BE2C (cell line): ENCODE measurements at regions not wholly inside any gene's neighbourhood (a gene's known extent, or its start where the extent isn't known, plus 50 kb on each side); places are given as distances from the start of the nearest gene placed in this dataset.

Experiments used
- DNase-seq: peaks from one replicate; pipeline ENCODE4 v3.0.0-alpha.2; 2020
- H3K27me3 ChIP-seq: fragments of 250-450 bp; sonication (Bioruptor Pico); 2 replicates; pipeline ENCODE4 v1.5.1; 2020; ENCODE audit warnings: mild to moderate bottlenecking
- H3K36me3 ChIP-seq: fragments of 250-450 bp; sonication (Bioruptor Pico); 2 replicates; pipeline ENCODE4 v1.5.1; 2020; ENCODE audit warnings: mild to moderate bottlenecking
- H3K4me1 ChIP-seq: fragments of 250-450 bp; sonication (Bioruptor Pico); 2 replicates; pipeline ENCODE4 v1.5.1; 2020
- H3K4me3 ChIP-seq: 2 replicates; pipeline ENCODE4 v1.5.1; 2011; ENCODE audit warnings: low read depth, low read length
- H3K9me3 ChIP-seq: fragments of 250-450 bp; sonication (Bioruptor Pico); 2 replicates; pipeline ENCODE4 v1.5.1; 2020
- CTCF ChIP-seq: IDR thresholded peaks from 2 replicates; pipeline ENCODE4 v1.5.1; 2012; ENCODE audit warnings: mild to moderate bottlenecking, low read depth, low read length

GRCh38 chr5:42930934-42931333, 109.2 kb downstream of the ANXA2R start:
- Histone ChIP-seq H3K36me3 (no peaks in the 10 kb centered on the region), H3K4me3 (no peak overlapping the region), H3K27me3 (peaks cover 19% of the 10 kb centered on the region), H3K9me3 (no peaks in the 10 kb centered on the region), H3K4me1 (no peaks in the 10 kb centered on the region)
- TF ChIP-seq CTCF, result no peak
- no peak for DNase-seq

GRCh38 chr5:42929871-42930270, 110.2 kb downstream of the ANXA2R start:
- no peak overlapping the region for H3K4me3 ChIP-seq
- no peaks in the 10 kb centered on the region for H3K4me1 ChIP-seq
- DNase-seq, result no peak
- TF ChIP-seq CTCF, result no peak
- no peaks in the 10 kb centered on the region for H3K9me3 ChIP-seq
- H3K27me3 ChIP-seq, result peaks cover 25% of the 10 kb centered on the region
- no peaks in the 10 kb centered on the region for H3K36me3 ChIP-seq

- Histone ChIP-seq H3K36me3 (no peaks in the 10 kb centered on the region), H3K4me1 (no peaks in the 10 kb centered on the region), H3K9me3 (no peaks in the 10 kb centered on the region), H3K4me3 (no peak overlapping the region), H3K27me3 (peaks cover 47% of the 10 kb centered on the region)
- DNase-seq, result no peak
- no peak for TF ChIP-seq CTCF
These were observed 112.4 kb downstream of the ANXA2R start for GRCh38 chr5:42927730-42928129.

- no peak overlapping the region for H3K4me3 ChIP-seq
- no peak for TF ChIP-seq CTCF
- H3K9me3 ChIP-seq, result no peaks in the 10 kb centered on the region
- H3K36me3 ChIP-seq, result no peaks in the 10 kb centered on the region
- peaks cover 60% of the 10 kb centered on the region for H3K27me3 ChIP-seq
- no peaks in the 10 kb centered on the region for H3K4me1 ChIP-seq
- DNase-seq, result no peak
These were observed 113.0 kb upstream of the SELENOP start for GRCh38 chr5:42924686-42925085.

GRCh38 chr5:42924226-42924625, 112.5 kb upstream of the SELENOP start:
- no peaks in the 10 kb centered on the region for H3K36me3 ChIP-seq
- H3K4me1 ChIP-seq, result no peaks in the 10 kb centered on the region
- peaks cover 60% of the 10 kb centered on the region for H3K27me3 ChIP-seq
- TF ChIP-seq CTCF, result no peak
- H3K9me3 ChIP-seq, result no peaks in the 10 kb centered on the region
- no peak for DNase-seq
- no peak overlapping the region for H3K4me3 ChIP-seq

- Histone ChIP-seq H3K9me3 (no peaks in the 10 kb centered on the region), H3K36me3 (no peaks in the 10 kb centered on the region), H3K4me3 (no peak overlapping the region), H3K27me3 (peaks cover 60% of the 10 kb centered on the region), H3K4me1 (no peaks in the 10 kb centered on the region)
- TF ChIP-seq CTCF, result no peak
- DNase-seq, result no peak
These were observed 112.0 kb upstream of the SELENOP start for GRCh38 chr5:42923710-42924109.
